GM23248 (cell line): ENCODE measurements at regions not wholly inside any gene's neighbourhood (a gene's known extent, or its start where the extent isn't known, plus 50 kb on each side); places are given as distances from the start of the nearest gene placed in this dataset.

Experiments
- DNase-seq: peaks from one replicate; pipeline ENCODE4 v3.0.0-alpha.2; 2015
- H2AFZ ChIP-seq: fragments of 200-600 bp; sonication (generic); 2 replicates; pipeline ENCODE4 v1.6.1; 2016; ENCODE audit warnings: antibody characterized with exemption
- H3F3A ChIP-seq: fragments of 200-600 bp; sonication (generic); 2 replicates; pipeline ENCODE4 v1.6.1; 2016; ENCODE audit warnings: mild to moderate bottlenecking, antibody characterized with exemption, mixed run types; ENCODE audit not compliant: insufficient read depth
- H3K27ac ChIP-seq: fragments of 200-600 bp; sonication (generic); 2 replicates; pipeline ENCODE4 v1.5.1; 2016; ENCODE audit warnings: mild to moderate bottlenecking
- H3K27me3 ChIP-seq: fragments of 200-600 bp; sonication (generic); replicated peaks from 2 replicates; pipeline ENCODE4 v1.6.1; 2016; ENCODE audit warnings: mild to moderate bottlenecking; ENCODE audit not compliant: insufficient read depth
- H3K36me3 ChIP-seq: fragments of 200-600 bp; sonication (generic); 2 replicates; pipeline ENCODE4 v1.6.1; 2016; ENCODE audit warnings: low read depth, mild to moderate bottlenecking
- H3K4me1 ChIP-seq: fragments of 200-600 bp; sonication (generic); 2 replicates; pipeline ENCODE4 v1.6.1; 2016; ENCODE audit warnings: mild to moderate bottlenecking; ENCODE audit not compliant: insufficient read depth
- H3K4me2 ChIP-seq: fragments of 200-600 bp; sonication (generic); one replicate; pipeline ENCODE4 v1.6.1; 2016; ENCODE audit warnings: mild to moderate bottlenecking; ENCODE audit not compliant: unreplicated experiment
- H3K4me3 ChIP-seq: fragments of 200-600 bp; sonication (generic); 2 replicates; pipeline ENCODE4 v1.5.1; 2016; ENCODE audit warnings: mild to moderate bottlenecking
- H3K79me2 ChIP-seq: fragments of 200-600 bp; sonication (generic); 2 replicates; pipeline ENCODE4 v1.6.1; 2016; ENCODE audit warnings: mild to moderate bottlenecking; ENCODE audit not compliant: insufficient read depth
- H3K9ac ChIP-seq: fragments of 200-600 bp; sonication (generic); 2 replicates; pipeline ENCODE4 v1.6.1; 2016; ENCODE audit warnings: mild to moderate bottlenecking
- H3K9me2 ChIP-seq: fragments of 200-600 bp; sonication (generic); 2 replicates; pipeline ENCODE4 v1.6.1; 2016; ENCODE audit warnings: mixed run types, mild to moderate bottlenecking, moderate library complexity; ENCODE audit not compliant: insufficient read depth
- H3K9me3 ChIP-seq: fragments of 200-600 bp; sonication (generic); one replicate; pipeline ENCODE4 v1.6.1; 2017; ENCODE audit warnings: low read depth
- H4K20me1 ChIP-seq: fragments of 200-600 bp; sonication (generic); 2 replicates; pipeline ENCODE4 v1.6.0; 2016; ENCODE audit not compliant: insufficient read depth
- EZH2 ChIP-seq: fragments of 200-600 bp; sonication (generic); IDR thresholded peaks from 2 replicates; pipeline ENCODE4 v1.6.1; 2018; ENCODE audit warnings: antibody characterized with exemption, mild to moderate bottlenecking; ENCODE audit not compliant: insufficient read depth, poor library complexity, severe bottlenecking
- EZH2phosphoT487 ChIP-seq: fragments of 200-600 bp; sonication (generic); IDR thresholded peaks from 2 replicates; pipeline ENCODE4 v1.6.1; 2018; ENCODE audit warnings: antibody characterized with exemption, moderate library complexity, mild to moderate bottlenecking, low read depth; ENCODE audit not compliant: insufficient read depth
- WGBS, 2 experiments: methylation state at CpG; one replicate each; pipeline ENCODE4 v1.1.6; 2015 to 2017; ENCODE audit warnings: low lambda C conversion rate in 2 of 2, low coverage in 1 of 2; ENCODE audit errors: missing lambda C conversion rate in 2 of 2; 5-methylcytosine and 5-hydroxymethylcytosine counted together
- in situ Hi-C: fragments of 300-500 bp; cut with MboI; formaldehyde crosslinking; loops from 2 replicates; pipeline ENCODE4 v1.15.0; 2020

- TF ChIP-seq EZH2phosphoT487, result no peak
- H3K4me3 ChIP-seq, result no peak overlapping the region
- no peaks in the 10 kb centered on the region for H3K27me3 ChIP-seq
- H3K9me2 ChIP-seq, result no peaks in the 10 kb centered on the region
- no peaks in the 10 kb centered on the region for H3F3A ChIP-seq
- WGBS, 2 experiments, result 45 to 60% methylated on average over 6 to 7 of the region's 7 CpGs
- no peak overlapping the region for H3K4me2 ChIP-seq
- H3K9ac ChIP-seq, result no peak overlapping the region
- H2AFZ ChIP-seq, result no peak overlapping the region
- H3K4me1 ChIP-seq, result no peaks in the 10 kb centered on the region
- no peaks in the 10 kb centered on the region for H3K36me3 ChIP-seq
- in situ Hi-C loops, result no loop called here
- no peaks in the 10 kb centered on the region for H3K9me3 ChIP-seq
- no peak for DNase-seq
- no peak overlapping the region for H3K27ac ChIP-seq
- no peaks in the 10 kb centered on the region for H4K20me1 ChIP-seq
- H3K79me2 ChIP-seq, result no peaks in the 10 kb centered on the region
These were observed 91.9 kb upstream of the ALKAL2 start for GRCh38 chr2:379778-380177.

- H3K9ac ChIP-seq, result no peak overlapping the region
- H3K9me2 ChIP-seq, result no peaks in the 10 kb centered on the region
- no peak overlapping the region for H2AFZ ChIP-seq
- no peak overlapping the region for H3K27ac ChIP-seq
- no peaks in the 10 kb centered on the region for H3K4me1 ChIP-seq
- H3K36me3 ChIP-seq, result no peaks in the 10 kb centered on the region
- no peak for TF ChIP-seq EZH2
- no peak for TF ChIP-seq EZH2phosphoT487
- no peaks in the 10 kb centered on the region for H3F3A ChIP-seq
- H3K4me2 ChIP-seq, result no peak overlapping the region
- H4K20me1 ChIP-seq, result no peaks in the 10 kb centered on the region
- no peaks in the 10 kb centered on the region for H3K9me3 ChIP-seq
- in situ Hi-C loops, result no loop called here
- H3K4me3 ChIP-seq, result no peak overlapping the region
- H3K27me3 ChIP-seq, result no peaks in the 10 kb centered on the region
- no peaks in the 10 kb centered on the region for H3K79me2 ChIP-seq
- no peak for DNase-seq
These were observed 90.5 kb upstream of the ALKAL2 start for GRCh38 chr2:378364-378763.

DNA sequence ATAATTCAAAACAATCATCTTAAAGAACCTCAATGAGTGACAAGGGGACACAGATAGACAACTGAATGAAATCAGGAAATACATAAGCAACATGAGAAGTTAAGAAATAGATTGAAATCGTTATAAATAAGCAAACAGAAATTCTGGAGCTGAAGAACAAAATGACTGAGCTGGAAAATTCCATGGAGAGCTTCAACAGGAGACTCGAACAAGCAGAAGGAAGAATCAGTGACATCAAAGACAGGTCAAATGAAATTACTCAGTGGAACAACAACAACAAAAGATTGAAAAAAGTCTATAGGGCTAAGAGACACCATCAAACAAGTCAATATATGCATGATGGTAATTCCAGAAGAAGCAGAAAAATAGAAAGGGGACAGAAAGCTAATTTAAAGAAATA, 89.5 kb upstream of the ALKAL2 start:
- Histone ChIP-seq H3K27ac (no peak overlapping the region), H3K4me1 (no peaks in the 10 kb centered on the region), H3K4me2 (no peak overlapping the region), H3K36me3 (no peaks in the 10 kb centered on the region), H3K9me3 (no peaks in the 10 kb centered on the region), H3K4me3 (no peak overlapping the region), H3K79me2 (no peaks in the 10 kb centered on the region), H3K27me3 (no peaks in the 10 kb centered on the region), H3K9ac (no peak overlapping the region), H4K20me1 (no peaks in the 10 kb centered on the region), H2AFZ (no peak overlapping the region), H3K9me2 (no peaks in the 10 kb centered on the region), H3F3A (no peaks in the 10 kb centered on the region)
- 11 to 27% methylated on average over 2 of the region's 2 CpGs for WGBS, 2 experiments
- TF ChIP-seq EZH2 (no peak), EZH2phosphoT487 (no peak)
- in situ Hi-C loops, result no loop called here
- DNase-seq, result no peak

- in situ Hi-C loops, result no loop called here
- H3K27me3 ChIP-seq, result no peaks in the 10 kb centered on the region
- H2AFZ ChIP-seq, result no peak overlapping the region
- no peak overlapping the region for H3K4me3 ChIP-seq
- no peaks in the 10 kb centered on the region for H3K9me2 ChIP-seq
- no peak overlapping the region for H3K27ac ChIP-seq
- H3F3A ChIP-seq, result no peaks in the 10 kb centered on the region
- H3K36me3 ChIP-seq, result no peaks in the 10 kb centered on the region
- no peak overlapping the region for H3K4me2 ChIP-seq
- H3K4me1 ChIP-seq, result no peaks in the 10 kb centered on the region
- no peak for TF ChIP-seq EZH2phosphoT487
- no peak for TF ChIP-seq EZH2
- 10 to 14% methylated on average over 3 of the region's 3 CpGs for WGBS, 2 experiments
- no peak for DNase-seq
- no peaks in the 10 kb centered on the region for H3K79me2 ChIP-seq
- H3K9ac ChIP-seq, result no peak overlapping the region
- no peaks in the 10 kb centered on the region for H3K9me3 ChIP-seq
- H4K20me1 ChIP-seq, result no peaks in the 10 kb centered on the region
These were observed 88.0 kb upstream of the ALKAL2 start for GRCh38 chr2:375956-376307.

DNA sequence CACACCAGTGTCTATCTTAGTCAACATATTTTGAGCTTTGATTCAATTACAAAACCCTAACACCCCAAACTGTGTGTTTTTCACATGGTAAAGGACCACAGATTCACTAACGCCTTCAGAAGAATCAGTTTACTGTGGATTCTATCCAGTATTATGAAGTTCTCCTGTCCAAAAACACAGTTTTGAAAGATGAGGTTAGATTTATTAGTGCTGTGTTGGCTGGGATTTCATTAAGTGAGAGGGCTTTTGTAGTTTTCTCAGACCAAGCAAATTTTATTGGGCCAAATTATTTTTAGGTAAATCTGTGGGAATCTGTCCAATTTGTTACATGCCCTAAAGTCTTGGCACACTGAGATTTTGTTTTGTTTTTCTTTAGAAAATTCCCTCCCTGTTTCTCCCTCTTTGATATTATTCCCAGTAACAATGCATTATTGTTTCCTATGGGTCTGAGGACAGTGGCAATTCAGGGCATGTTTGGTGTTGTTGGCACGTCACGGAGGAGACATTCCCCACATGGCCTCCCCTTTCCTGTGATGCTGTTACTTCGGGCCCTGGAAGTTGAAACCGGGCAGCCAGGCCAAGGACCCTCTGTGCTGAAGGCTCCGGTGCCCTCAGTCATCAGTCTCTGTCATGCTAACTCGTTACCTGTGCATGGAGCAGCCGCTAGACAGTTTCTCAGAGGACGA, 87.5 kb upstream of the ALKAL2 start:
- H3K27ac ChIP-seq, result no peak overlapping the region
- H3F3A ChIP-seq, result no peaks in the 10 kb centered on the region
- in situ Hi-C loops, result no loop called here
- H3K9me3 ChIP-seq, result no peaks in the 10 kb centered on the region
- no peaks in the 10 kb centered on the region for H4K20me1 ChIP-seq
- 2 to 9% methylated on average over 9 of the region's 9 CpGs for WGBS, 2 experiments
- no peaks in the 10 kb centered on the region for H3K4me1 ChIP-seq
- H2AFZ ChIP-seq, result no peak overlapping the region
- H3K4me2 ChIP-seq, result no peak overlapping the region
- H3K4me3 ChIP-seq, result no peak overlapping the region
- H3K9me2 ChIP-seq, result no peaks in the 10 kb centered on the region
- no peaks in the 10 kb centered on the region for H3K36me3 ChIP-seq
- DNase-seq, result no peak
- H3K27me3 ChIP-seq, result no peaks in the 10 kb centered on the region
- no peak overlapping the region for H3K9ac ChIP-seq
- TF ChIP-seq EZH2phosphoT487, result no peak
- TF ChIP-seq EZH2, result no peak
- H3K79me2 ChIP-seq, result no peaks in the 10 kb centered on the region
